ENCODE measurements at regions not wholly inside any gene's neighbourhood (a gene's known extent, or its start where the extent isn't known, plus 50 kb on each side); places are given as distances from the start of the nearest gene placed in this dataset.
A peak's percentile ranks its signal among the peaks of the same experiment; 100 is the strongest.
"Not testable (repeated sequence)": the region's sequence is repeated elsewhere in the genome, so short reads cannot be mapped to it uniquely, and the experiment has no call there.

DNA sequence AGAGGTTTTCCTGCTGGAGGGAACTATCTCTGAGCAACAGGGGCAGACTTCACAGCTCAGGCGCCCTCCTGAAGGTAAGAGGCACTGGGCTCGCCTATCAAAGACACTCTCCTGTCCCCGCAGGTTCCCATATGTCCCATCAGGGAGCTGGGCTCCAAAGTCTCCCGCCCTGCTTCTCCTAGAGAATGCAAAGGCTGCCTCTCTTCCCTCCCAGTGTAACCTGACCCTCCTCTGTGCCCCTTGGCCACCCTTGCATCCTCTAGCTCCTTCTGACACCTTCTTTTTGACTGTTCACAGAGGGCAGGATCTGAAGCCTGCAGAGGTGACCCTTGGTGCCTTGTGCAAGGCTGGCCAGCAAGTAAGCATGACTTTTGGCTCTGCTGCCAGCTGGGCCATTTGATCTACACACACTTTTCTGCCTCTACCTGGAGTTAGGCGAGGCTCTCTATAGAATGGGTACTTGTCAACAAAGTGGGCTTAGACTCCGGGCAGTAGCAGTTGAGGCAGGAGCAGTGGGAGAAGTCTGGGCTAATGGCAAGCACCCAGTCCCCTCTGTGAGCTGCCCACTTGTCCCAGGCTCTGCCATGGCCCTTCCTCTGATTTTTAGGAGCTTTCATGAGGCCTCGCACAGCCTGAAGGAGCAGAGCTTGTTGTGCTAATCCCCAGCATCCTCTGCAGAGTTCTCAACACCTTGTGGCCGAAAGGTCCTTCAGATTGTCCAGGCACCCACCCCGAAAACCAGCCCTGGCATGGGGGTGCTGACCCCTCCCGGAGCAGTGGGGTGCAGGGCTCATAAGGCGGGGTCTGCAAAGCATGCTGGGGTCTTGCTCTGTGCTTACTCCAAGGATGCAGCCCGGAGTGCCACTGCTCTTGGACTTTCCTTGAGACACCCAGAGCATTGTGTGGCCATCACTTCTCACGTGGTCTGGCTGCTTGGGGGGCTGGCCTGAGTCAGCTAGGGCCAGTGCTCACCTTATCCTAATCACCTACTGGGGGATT, 122.9 kb downstream of the METRNL start:
- Histone ChIP-seq H3K27ac (peak overlapping the region; percentile 100), H3K9me3 (ENCODE audit: low read depth) (no peaks in the 10 kb centered on the region), H4K20me1 (ENCODE audit: insufficient read depth) (no peaks in the 10 kb centered on the region), H3K9me2 (ENCODE audit: insufficient read depth) (no peaks in the 10 kb centered on the region), H3K79me2 (ENCODE audit: insufficient read depth) (no peaks in the 10 kb centered on the region; the same call in none of the 2 replicates), H3K4me3 (no peak overlapping the region), H3K9ac (peak overlapping the region; percentile 93), H3K4me2 (ENCODE audit: unreplicated experiment) (peak overlapping the region; percentile 19), H3F3A (ENCODE audit: insufficient read depth) (peaks cover 59% of the 10 kb centered on the region), H2AFZ (no peak overlapping the region), H3K36me3 (ENCODE audit: low read depth) (no peaks in the 10 kb centered on the region), H3K27me3 (replicated peaks; ENCODE audit: insufficient read depth) (no peaks in the 10 kb centered on the region), H3K4me1 (ENCODE audit: insufficient read depth) (peaks cover 62% of the 10 kb centered on the region)
- TF ChIP-seq EZH2 (IDR thresholded peaks at IDR 0.05; ENCODE audit: insufficient read depth, poor library complexity, severe bottlenecking) = no peak
- no peak for TF ChIP-seq EZH2phosphoT487 (IDR thresholded peaks at IDR 0.05; ENCODE audit: insufficient read depth, low read depth)
- peak; percentile 25 for DNase-seq
- 70 to 72% methylated on average over 13 of the region's 13 CpGs for WGBS, 2 experiments (ENCODE audit: low coverage in 1 of 2, low lambda C conversion rate in 2 of 2, missing lambda C conversion rate in 2 of 2)
- in situ Hi-C loops (cut with MboI) = no loop called here

DNA sequence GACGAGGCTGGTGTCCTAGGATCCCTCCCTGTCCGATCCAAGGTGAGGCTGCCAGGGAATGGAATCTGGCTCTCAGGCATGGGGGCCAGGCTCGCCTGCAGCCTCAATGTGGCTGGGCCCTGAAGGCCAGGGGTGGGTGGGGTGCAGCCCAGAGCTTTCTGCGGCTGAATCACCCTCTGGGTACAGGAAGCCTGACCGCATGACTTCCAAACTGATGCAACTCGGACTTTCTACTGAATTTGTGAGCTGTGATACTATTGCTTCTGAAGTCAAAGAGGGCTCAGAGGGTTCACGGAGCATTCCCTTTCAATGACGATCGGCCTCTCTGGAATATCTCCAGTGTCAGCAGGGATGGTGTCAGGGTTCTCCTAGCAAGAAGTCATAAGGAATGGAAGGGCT, 123.7 kb downstream of the METRNL start:
- H3K4me3 ChIP-seq = no peak overlapping the region
- no peak for TF ChIP-seq EZH2 (IDR thresholded peaks at IDR 0.05; ENCODE audit: insufficient read depth, poor library complexity, severe bottlenecking)
- TF ChIP-seq EZH2phosphoT487 (IDR thresholded peaks at IDR 0.05; ENCODE audit: insufficient read depth, low read depth) = no peak
- WGBS, 2 experiments (ENCODE audit: low coverage in 1 of 2, low lambda C conversion rate in 2 of 2, missing lambda C conversion rate in 2 of 2) = 0% methylated on average over 9 of the region's 9 CpGs
- peak overlapping the region; percentile 26 for H3K4me2 ChIP-seq (ENCODE audit: unreplicated experiment)
- no peaks in the 10 kb centered on the region for H3K27me3 ChIP-seq (replicated peaks; ENCODE audit: insufficient read depth)
- H3K4me1 ChIP-seq (ENCODE audit: insufficient read depth) = peaks cover 54% of the 10 kb centered on the region
- H2AFZ ChIP-seq = no peak overlapping the region
- H3K9me2 ChIP-seq (ENCODE audit: insufficient read depth) = no peaks in the 10 kb centered on the region
- peak overlapping the region; percentile 100 for H3K27ac ChIP-seq
- no peaks in the 10 kb centered on the region for H3K9me3 ChIP-seq (ENCODE audit: low read depth)
- in situ Hi-C loops (cut with MboI) = no loop called here
- DNase-seq = peak; percentile 99
- no peaks in the 10 kb centered on the region; the same call in none of the 2 replicates for H3K79me2 ChIP-seq (ENCODE audit: insufficient read depth)
- H3K36me3 ChIP-seq (ENCODE audit: low read depth) = no peaks in the 10 kb centered on the region
- no peaks in the 10 kb centered on the region for H4K20me1 ChIP-seq (ENCODE audit: insufficient read depth)
- peak overlapping the region; percentile 93 for H3K9ac ChIP-seq
- peaks cover 51% of the 10 kb centered on the region for H3F3A ChIP-seq (ENCODE audit: insufficient read depth)

DNA sequence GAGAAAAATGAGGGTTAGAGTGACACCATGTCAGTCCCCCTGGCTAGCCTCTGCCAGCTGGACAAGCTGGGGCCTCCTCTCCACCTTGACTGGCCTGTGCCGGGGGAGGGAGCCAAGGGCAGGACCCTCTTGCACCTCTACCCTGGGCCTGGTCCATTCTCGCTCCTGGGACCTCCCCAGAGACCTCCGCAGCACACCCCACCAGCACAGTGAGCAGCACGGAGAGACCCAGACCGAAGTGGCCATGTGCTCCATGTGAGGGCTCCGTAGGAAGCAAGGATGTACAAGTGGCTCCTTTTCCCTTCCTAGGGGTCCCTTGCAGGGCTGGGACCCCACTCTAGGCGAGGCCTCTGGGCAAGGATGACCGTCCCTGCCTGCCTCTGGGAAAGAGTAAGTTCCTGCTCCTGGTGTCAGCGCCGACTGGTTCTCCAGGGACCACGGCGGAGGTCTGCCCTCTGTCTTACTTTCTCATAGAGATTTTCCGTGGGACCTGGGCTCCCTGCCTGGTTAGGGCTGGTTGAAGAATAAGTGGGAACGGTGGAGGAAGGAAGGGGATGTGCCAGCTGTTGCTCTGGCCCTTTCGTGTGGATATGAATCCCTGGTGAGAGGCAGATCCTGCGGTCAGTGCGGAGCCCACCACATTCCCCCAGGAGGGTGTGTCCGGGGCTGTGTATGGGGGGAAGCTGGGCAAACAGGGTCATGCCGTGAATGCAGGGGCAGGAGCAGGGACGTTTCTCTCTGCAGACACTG, 124.2 kb downstream of the METRNL start:
- Histone ChIP-seq H3K4me3 (no peak overlapping the region), H3K36me3 (ENCODE audit: low read depth) (no peaks in the 10 kb centered on the region), H3K9ac (peak overlapping the region; percentile 85), H3K9me3 (ENCODE audit: low read depth) (no peaks in the 10 kb centered on the region), H3K79me2 (ENCODE audit: insufficient read depth) (no peaks in the 10 kb centered on the region; the same call in 1 of the 2 replicates), H2AFZ (no peak overlapping the region), H3K27me3 (replicated peaks; ENCODE audit: insufficient read depth) (no peaks in the 10 kb centered on the region), H3K4me2 (ENCODE audit: unreplicated experiment) (peak overlapping the region; percentile 26), H3K27ac (peak overlapping the region; percentile 100), H3K9me2 (ENCODE audit: insufficient read depth) (no peaks in the 10 kb centered on the region), H3F3A (ENCODE audit: insufficient read depth) (peaks cover 47% of the 10 kb centered on the region), H4K20me1 (ENCODE audit: insufficient read depth) (no peaks in the 10 kb centered on the region), H3K4me1 (ENCODE audit: insufficient read depth) (peaks cover 49% of the 10 kb centered on the region)
- peak; percentile 44 for DNase-seq
- whole genome bisulfite sequencing, 2 experiments (ENCODE audit: low coverage in 1 of 2, low lambda C conversion rate in 2 of 2, missing lambda C conversion rate in 2 of 2) = 49 to 57% methylated on average over 20 of the region's 20 CpGs
- in situ Hi-C loops (cut with MboI) = no loop called here
- no peak for TF ChIP-seq EZH2 (IDR thresholded peaks at IDR 0.05; ENCODE audit: insufficient read depth, poor library complexity, severe bottlenecking)
- no peak for TF ChIP-seq EZH2phosphoT487 (IDR thresholded peaks at IDR 0.05; ENCODE audit: insufficient read depth, low read depth)

DNA sequence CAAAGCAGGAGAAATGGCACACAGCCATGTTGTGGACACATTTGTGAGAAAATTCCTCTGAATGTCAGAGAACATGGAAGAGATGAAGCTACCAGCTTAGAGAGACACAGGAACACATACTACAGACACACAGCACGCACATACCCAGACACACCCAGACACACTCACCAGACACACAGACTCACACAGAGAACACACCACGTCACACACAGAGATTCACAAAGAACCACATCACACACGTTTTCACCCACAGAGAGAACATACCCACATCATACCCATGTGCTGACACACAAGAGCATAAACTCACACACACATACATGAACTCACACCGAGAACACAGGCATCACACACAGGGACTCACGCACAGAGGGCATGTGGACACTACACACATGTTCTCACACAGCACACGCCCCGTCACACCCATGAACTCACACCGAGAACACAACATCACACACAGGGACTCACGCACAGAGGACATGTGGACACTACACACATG, 124.9 kb downstream of the METRNL start:
- peaks cover 42% of the 10 kb centered on the region for H3K4me1 ChIP-seq (ENCODE audit: insufficient read depth)

DNA sequence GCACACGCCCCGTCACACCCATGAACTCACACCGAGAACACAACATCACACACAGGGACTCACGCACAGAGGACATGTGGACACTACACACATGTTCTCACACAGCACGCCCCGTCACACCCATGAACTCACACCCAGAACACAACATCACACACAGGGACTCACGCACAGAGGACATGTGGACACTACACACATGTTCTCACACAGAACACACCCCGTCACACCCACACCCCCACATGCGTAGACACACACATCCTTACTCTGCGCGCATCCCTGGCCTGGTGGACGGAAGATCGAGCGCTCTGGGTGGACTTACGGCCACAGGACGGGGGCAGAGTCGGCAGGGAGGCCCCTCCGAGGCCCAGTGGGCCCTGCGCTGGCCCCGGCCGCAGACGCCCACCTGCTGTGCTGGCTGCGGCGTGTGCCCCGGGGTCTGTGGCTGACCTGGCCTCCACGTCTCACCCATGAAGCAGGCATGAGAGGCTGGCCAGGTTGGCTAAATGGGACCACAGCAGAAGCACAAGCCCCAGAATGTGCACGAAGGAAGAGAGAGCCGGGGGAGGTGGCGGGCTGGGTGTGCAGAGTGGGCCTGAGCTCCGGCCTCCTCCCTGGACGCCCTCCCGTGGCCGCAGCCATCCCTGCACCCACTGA, 125.5 kb downstream of the METRNL start:
- H3K9me2 ChIP-seq (ENCODE audit: insufficient read depth); H3K9me3 ChIP-seq (ENCODE audit: low read depth); H4K20me1 ChIP-seq (ENCODE audit: insufficient read depth); H3K79me2 ChIP-seq (ENCODE audit: insufficient read depth); H3K4me3 ChIP-seq; in situ Hi-C loops (cut with MboI); H2AFZ ChIP-seq; H3K36me3 ChIP-seq (ENCODE audit: low read depth); H3K4me2 ChIP-seq (ENCODE audit: unreplicated experiment); DNase-seq; H3K27me3 ChIP-seq (replicated peaks; ENCODE audit: insufficient read depth): not testable (repeated sequence)
- Histone ChIP-seq H3K9ac (peak overlapping the region; percentile 85), H3K27ac (peak overlapping the region; percentile 100; the same call in 1 of the 2 replicates), H3K4me1 (ENCODE audit: insufficient read depth) (peaks cover 36% of the 10 kb centered on the region), H3F3A (ENCODE audit: insufficient read depth) (peaks cover 34% of the 10 kb centered on the region)
- WGBS, 2 experiments (ENCODE audit: low coverage in 1 of 2, low lambda C conversion rate in 2 of 2, missing lambda C conversion rate in 2 of 2) = 86 to 88% methylated on average over 9 to 29 of the region's 33 CpGs

More for the DNA sequence above, 124.9 kb downstream of the METRNL start:
- Histone ChIP-seq H3K9me3 (ENCODE audit: low read depth) (no peaks in the 10 kb centered on the region), H3K27me3 (replicated peaks; ENCODE audit: insufficient read depth) (no peaks in the 10 kb centered on the region), H3F3A (ENCODE audit: insufficient read depth) (peaks cover 40% of the 10 kb centered on the region), H4K20me1 (ENCODE audit: insufficient read depth) (no peaks in the 10 kb centered on the region), H3K4me2 (ENCODE audit: unreplicated experiment) (peak overlapping the region; percentile 26), H3K9ac (peak overlapping the region; percentile 85), H2AFZ (no peak overlapping the region), H3K36me3 (ENCODE audit: low read depth) (no peaks in the 10 kb centered on the region), H3K27ac (peak overlapping the region; percentile 100), H3K4me3 (no peak overlapping the region), H3K79me2 (ENCODE audit: insufficient read depth) (no peaks in the 10 kb centered on the region; the same call in 1 of the 2 replicates), H3K9me2 (ENCODE audit: insufficient read depth) (no peaks in the 10 kb centered on the region)
- TF ChIP-seq EZH2 (IDR thresholded peaks at IDR 0.05; ENCODE audit: insufficient read depth, poor library complexity, severe bottlenecking) (no peak), EZH2phosphoT487 (IDR thresholded peaks at IDR 0.05; ENCODE audit: insufficient read depth, low read depth) (no peak)
- WGBS, 2 experiments (ENCODE audit: low coverage in 1 of 2, low lambda C conversion rate in 2 of 2, missing lambda C conversion rate in 2 of 2) = 84 to 86% methylated on average over 5 to 9 of the region's 9 CpGs
- DNase-seq = peak; percentile 22
- in situ Hi-C loops (cut with MboI) = no loop called here

Measured in GM23248 (cell line).